ENCODE measurements at regions not wholly inside any gene's neighbourhood (a gene's known extent, or its start where the extent isn't known, plus 50 kb on each side); places are given as distances from the start of the nearest gene placed in this dataset.

DNA sequence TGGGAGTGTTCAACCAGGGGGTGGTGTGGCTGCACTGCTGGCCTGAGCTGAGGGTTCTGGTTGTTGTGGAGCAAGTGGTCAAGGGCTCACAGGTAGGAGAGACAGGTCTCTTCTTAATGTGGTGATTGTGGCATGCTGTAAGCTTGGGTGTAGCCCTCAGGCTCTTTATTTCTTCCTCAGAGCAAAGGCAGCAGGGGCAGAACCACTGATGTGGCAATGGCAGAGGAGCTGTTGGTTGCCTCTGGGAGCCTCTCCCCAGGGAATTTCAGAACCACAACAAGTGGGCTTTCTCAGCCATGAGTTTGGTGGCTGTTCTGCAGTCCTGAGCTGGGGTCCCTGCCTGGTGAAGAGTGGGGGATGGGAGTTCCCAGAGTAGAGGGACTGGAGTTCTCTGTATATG is 1017.2 kb downstream of the SH3BGRL start:
- H3K4ac ChIP-seq (ENCODE audit: low read depth, low read length): no peak overlapping the region
- peaks cover 4 to 12% (median 6%) of the 10 kb centered on the region in 3 experiments; a peak in 5 of 7 replicates for H3K36me3 Mint-ChIP-seq (ENCODE audit: insufficient read depth in 1 of 3, low read depth in 3 of 3)
- no peak overlapping the region for H3K18ac ChIP-seq (ENCODE audit: insufficient read length, low read depth, low read length)
- no peak overlapping the region for H3K56ac ChIP-seq (ENCODE audit: insufficient read length, low read depth, low read length)
- H2BK12ac ChIP-seq (ENCODE audit: insufficient read length, low read depth, low read length): no peak overlapping the region
- H2BK15ac ChIP-seq (ENCODE audit: low read depth, low read length): no peak overlapping the region
- TF ChIP-seq, protein P1, sequence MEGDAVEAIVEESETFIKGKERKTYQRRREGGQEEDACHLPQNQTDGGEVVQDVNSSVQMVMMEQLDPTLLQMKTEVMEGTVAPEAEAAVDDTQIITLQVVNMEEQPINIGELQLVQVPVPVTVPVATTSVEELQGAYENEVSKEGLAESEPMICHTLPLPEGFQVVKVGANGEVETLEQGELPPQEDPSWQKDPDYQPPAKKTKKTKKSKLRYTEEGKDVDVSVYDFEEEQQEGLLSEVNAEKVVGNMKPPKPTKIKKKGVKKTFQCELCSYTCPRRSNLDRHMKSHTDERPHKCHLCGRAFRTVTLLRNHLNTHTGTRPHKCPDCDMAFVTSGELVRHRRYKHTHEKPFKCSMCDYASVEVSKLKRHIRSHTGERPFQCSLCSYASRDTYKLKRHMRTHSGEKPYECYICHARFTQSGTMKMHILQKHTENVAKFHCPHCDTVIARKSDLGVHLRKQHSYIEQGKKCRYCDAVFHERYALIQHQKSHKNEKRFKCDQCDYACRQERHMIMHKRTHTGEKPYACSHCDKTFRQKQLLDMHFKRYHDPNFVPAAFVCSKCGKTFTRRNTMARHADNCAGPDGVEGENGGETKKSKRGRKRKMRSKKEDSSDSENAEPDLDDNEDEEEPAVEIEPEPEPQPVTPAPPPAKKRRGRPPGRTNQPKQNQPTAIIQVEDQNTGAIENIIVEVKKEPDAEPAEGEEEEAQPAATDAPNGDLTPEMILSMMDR (conservative IDR thresholded peaks at IDR 0.05): no peak
- no peak overlapping the region for H2AK5ac ChIP-seq (ENCODE audit: insufficient read length, low read length)
- H2BK5ac ChIP-seq (ENCODE audit: insufficient read length, low read length): no peak overlapping the region
- no peak overlapping the region for H3K4me3 Mint-ChIP-seq
- H3K14ac ChIP-seq (ENCODE audit: insufficient read depth, low read length): no peak overlapping the region
- H3K9ac ChIP-seq (ENCODE audit: extremely low read depth, insufficient read length, low read length): no peak overlapping the region
- no peaks in the 10 kb centered on the region for H4K20me1 ChIP-seq (ENCODE audit: control insufficient read depth, insufficient read depth, insufficient read length)
- no peak overlapping the region for H3T11ph ChIP-seq (ENCODE audit: low read length)
- no peak overlapping the region for H3K27ac ChIP-seq (ENCODE audit: insufficient read length, low read depth, low read length)
- H3K9me3 Mint-ChIP-seq: peaks cover 72 to 86% of the 10 kb centered on the region in 2 experiments
- no peaks in the 10 kb centered on the region for H3K23me2 ChIP-seq (ENCODE audit: insufficient read length, low read depth, low read length, poor library complexity, severe bottlenecking)
- H3K4me1 ChIP-seq (ENCODE audit: insufficient read depth, low read length): no peaks in the 10 kb centered on the region
- H2BK120ac ChIP-seq (ENCODE audit: low read depth, low read length, poor library complexity, severe bottlenecking): no peak overlapping the region
- DNase-seq: no peak
- no peaks in the 10 kb centered on the region for H3K79me2 ChIP-seq (ENCODE audit: insufficient read depth, low read length)
- no peak overlapping the region for H3K23ac ChIP-seq (ENCODE audit: insufficient read length, low read depth, low read length)
- no peaks in the 10 kb centered on the region for H3K27me3 ChIP-seq (ENCODE audit: insufficient read depth, low read length)
- H2BK20ac ChIP-seq (ENCODE audit: low read depth, low read length, poor library complexity, severe bottlenecking): no peak overlapping the region
- H3K27ac Mint-ChIP-seq: no peak overlapping the region
- H4K5ac ChIP-seq (ENCODE audit: insufficient read length, low read depth, low read length): no peak overlapping the region
- H3K9me3 ChIP-seq (ENCODE audit: control insufficient read depth, low read depth, low read length): peaks cover 13% of the 10 kb centered on the region
- H4K91ac ChIP-seq (ENCODE audit: insufficient read length, low read depth, low read length): no peak overlapping the region
- no peaks in the 10 kb centered on the region for H3K79me1 ChIP-seq (ENCODE audit: insufficient read depth, low read depth, low read length, poor library complexity, severe bottlenecking)
- no peak overlapping the region for H3K4me2 ChIP-seq (ENCODE audit: insufficient read depth, insufficient read length, low read length)
- no peaks in the 10 kb centered on the region for H3K27me3 Mint-ChIP-seq (ENCODE audit: low read depth)
- no peak overlapping the region for H4K8ac ChIP-seq (replicated peaks; ENCODE audit: insufficient read length, low read depth, low read length)
- no peak overlapping the region for H2AFZ ChIP-seq (ENCODE audit: low read length)
- no peaks in the 10 kb centered on the region for H3K4me1 Mint-ChIP-seq

All from H9 (cell line).